Esophagus muscularis mucosa (tissue), 3 donors: ENCODE measurements at regions not wholly inside any gene's neighbourhood (a gene's known extent, or its start where the extent isn't known, plus 50 kb on each side); places are given as distances from the start of the nearest gene placed in this dataset.

ENCODE experiments used
- EP300 ChIP-seq: sonication (generic); formaldehyde crosslinking; IDR thresholded peaks from one replicate; pipeline ENCODE4 v1.6.1; 2017; ENCODE audit warnings: antibody characterized with exemption
- TF ChIP-seq, protein P1 (sequence below), 3 experiments: fragments of 200-600 bp in 2 of 3; fragments of 450-650 bp in 1 of 3; sonication (generic) in 2 of 3; IDR thresholded peaks; one replicate each; pipeline ENCODE4 v1.5.1; 2017 to 2019; ENCODE audit warnings: antibody characterized with exemption in 3 of 3, mild to moderate bottlenecking in 2 of 3, moderate library complexity in 1 of 3

DNA sequence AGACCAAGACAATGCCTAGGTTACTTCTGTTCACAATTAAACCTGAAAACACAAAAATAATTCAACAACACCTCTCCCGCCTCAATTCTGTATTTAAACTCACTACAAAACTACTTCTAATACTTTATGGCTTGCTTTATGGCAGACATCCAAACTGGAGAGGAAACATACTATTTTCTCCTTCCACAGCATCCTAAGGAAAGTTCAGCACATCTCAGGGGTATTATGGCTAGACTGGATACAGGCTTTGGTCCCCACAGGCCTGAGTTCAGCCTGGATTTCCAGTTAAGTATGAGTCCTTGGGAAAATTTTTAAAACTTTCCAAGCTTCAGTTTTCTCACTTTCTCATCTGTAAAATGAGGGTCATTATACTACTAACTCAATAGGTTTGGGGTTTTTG is 480.2 kb downstream of the CAAP1 start:
- TF ChIP-seq, protein P1, sequence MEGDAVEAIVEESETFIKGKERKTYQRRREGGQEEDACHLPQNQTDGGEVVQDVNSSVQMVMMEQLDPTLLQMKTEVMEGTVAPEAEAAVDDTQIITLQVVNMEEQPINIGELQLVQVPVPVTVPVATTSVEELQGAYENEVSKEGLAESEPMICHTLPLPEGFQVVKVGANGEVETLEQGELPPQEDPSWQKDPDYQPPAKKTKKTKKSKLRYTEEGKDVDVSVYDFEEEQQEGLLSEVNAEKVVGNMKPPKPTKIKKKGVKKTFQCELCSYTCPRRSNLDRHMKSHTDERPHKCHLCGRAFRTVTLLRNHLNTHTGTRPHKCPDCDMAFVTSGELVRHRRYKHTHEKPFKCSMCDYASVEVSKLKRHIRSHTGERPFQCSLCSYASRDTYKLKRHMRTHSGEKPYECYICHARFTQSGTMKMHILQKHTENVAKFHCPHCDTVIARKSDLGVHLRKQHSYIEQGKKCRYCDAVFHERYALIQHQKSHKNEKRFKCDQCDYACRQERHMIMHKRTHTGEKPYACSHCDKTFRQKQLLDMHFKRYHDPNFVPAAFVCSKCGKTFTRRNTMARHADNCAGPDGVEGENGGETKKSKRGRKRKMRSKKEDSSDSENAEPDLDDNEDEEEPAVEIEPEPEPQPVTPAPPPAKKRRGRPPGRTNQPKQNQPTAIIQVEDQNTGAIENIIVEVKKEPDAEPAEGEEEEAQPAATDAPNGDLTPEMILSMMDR (IDR thresholded peaks at IDR 0.05): no peak
- TF ChIP-seq EP300: no peak
